ENCODE measurements at regions not wholly inside any gene's neighbourhood (a gene's known extent, or its start where the extent isn't known, plus 50 kb on each side); places are given as distances from the start of the nearest gene placed in this dataset.
A peak's percentile ranks its signal among the peaks of the same experiment; 100 is the strongest.

- no peak for DNase-seq (ENCODE audit: low read depth)
Observed at GRCh38 chr13:109599901-109600657, 186.3 kb downstream of the IRS2 start.

GRCh38 chr13:109595471-109595870 lies 190.9 kb downstream of the IRS2 start:
- peak; percentile 28 for DNase-seq (ENCODE audit: low read depth)

GRCh38 chr13:109593230-109593629 lies 193.2 kb downstream of the IRS2 start:
- no peak for DNase-seq (ENCODE audit: low read depth)

- DNase-seq (ENCODE audit: low read depth), result no peak
Observed at GRCh38 chr13:109592770-109593169, 193.6 kb downstream of the IRS2 start.

GRCh38 chr13:109587689-109588088 lies 198.7 kb downstream of the IRS2 start:
- DNase-seq (ENCODE audit: low read depth), result no peak

- DNase-seq (ENCODE audit: low read depth), result no peak
Observed at GRCh38 chr13:109586509-109587346, 199.7 kb downstream of the IRS2 start.

GRCh38 chr13:109584844-109585361 lies 201.5 kb downstream of the IRS2 start:
- DNase-seq (ENCODE audit: low read depth), result no peak

DNA sequence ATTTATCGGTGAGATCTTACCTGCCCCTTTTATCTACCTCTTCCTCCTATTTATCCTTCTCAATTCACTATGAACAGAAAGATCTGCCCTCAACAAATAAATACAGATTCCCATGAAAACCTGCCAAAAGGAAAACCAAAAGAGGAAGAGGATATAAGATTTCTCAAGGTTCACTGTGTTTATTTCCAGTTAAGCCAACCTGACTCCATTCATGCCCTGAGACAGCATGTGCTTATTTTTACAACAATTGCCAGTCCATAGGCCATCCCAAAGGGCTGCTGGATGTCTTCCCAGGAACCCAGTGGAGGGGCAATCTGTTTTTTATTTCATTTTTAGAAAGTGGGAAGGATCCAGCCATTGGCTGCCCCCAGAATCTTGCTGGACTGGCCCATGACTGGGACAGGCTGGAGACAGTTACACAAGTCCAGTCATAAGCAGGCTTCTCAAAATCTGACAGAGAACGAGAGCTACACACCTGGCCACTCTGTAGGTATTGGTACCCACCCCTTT lies 209.1 kb downstream of the IRS2 start:
- DNase-seq (ENCODE audit: low read depth), result no peak

DNA sequence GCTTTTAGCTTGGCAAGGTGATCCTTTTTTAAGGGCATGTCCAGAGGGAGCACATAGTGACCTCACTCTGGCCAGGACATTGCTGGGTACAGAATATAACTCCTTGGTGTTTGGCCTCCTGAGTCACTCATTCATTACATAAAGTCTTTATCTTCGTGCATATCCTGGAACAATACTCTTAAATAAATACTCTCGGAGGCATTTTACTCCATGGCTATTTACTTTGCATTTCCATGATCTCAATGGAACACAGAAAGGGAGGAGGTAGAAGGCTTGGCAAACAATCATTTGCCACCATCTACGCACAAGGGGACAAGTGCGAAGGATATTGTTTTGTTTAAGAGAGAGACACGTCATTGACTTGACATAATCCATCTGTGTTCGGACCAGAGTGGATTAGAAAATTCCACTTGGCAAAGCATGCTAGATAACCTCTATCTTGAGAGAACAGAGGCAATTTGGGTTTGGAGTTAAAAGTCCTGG lies 210.0 kb downstream of the IRS2 start:
- no peak for DNase-seq (ENCODE audit: low read depth)

DNA sequence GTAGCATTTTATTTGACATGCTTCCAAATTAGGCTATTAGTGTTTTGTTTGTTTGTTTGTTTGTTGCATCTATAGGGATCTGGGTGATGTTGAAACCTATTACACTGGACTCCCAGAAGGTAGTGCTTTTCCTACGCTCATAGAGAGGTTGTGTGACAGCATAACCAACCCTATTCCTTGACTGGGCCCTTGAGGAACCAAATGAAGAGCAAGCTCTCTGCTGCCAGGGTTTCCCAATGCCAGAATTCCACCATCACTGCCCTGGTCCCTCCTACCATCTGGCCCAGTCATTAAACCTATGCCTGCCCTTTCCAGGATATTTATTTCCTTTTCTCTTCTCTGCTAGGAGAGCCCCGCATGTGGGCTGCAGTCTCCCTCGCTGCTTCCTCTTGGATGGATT lies 210.6 kb downstream of the IRS2 start:
- DNase-seq (ENCODE audit: low read depth), result no peak

DNA sequence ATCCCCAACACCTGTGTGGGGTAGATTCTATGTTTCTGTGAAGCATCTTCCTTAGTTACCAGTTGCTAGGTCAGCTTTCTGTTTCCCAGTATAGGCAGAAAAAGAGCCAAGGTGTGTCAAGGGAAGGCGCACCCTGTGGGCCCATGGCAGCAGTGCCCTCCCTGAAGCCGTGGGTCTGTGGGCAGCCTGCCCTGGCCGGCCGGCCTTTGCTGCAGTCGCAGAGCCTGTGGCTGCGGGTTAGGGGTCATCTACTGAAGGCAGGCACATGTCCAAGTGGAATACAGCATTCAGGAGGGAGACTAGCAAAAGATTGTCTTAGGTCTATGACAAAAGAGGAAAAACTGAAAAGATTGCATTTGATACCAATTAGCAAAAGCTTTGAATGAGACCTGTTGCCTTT lies 214.0 kb downstream of the IRS2 start:
- no peak for DNase-seq (ENCODE audit: low read depth)

DNA sequence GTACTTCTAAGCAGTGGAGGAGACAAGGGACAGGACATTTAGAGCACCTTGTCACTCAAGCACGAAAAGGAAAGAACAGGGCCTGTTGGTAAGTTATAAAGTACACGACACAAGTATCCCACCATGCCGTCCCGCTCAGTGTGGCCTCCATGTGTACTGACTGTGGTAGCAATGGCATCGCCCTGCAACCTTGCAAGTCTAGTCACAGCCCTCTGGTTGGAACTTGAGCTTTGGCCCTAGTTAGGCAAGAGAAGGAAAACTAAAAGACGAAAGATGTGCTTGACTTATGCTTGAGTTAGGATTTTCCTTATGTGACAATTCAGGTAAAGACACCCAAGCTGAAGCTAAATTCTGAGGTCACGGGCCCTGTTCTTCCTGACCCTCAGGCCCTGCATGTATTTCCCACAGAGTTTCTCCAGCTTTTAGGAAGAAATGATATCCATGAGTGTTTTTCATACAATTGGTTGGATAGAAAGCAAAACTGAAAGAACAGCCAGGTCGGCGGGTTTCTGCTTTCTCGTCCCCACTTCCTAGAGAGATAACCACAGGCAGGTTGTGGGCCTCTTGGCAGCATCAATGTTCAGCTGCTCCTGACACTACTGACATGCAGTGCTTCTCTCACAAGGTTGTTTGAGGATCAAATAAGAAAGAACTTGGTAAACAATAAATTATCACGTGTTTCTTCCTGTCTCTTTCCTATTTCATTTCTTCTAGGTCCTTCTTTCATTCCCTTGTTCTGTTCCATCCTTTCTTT lies 216.2 kb downstream of the IRS2 start:
- DNase-seq (ENCODE audit: low read depth), result no peak

- DNase-seq (ENCODE audit: low read depth), result no peak
Observed at GRCh38 chr13:109568339-109568818, 218.0 kb downstream of the IRS2 start.

GRCh38 chr13:109567315-109567714 lies 219.1 kb downstream of the IRS2 start:
- no peak for DNase-seq (ENCODE audit: low read depth)

- no peak for DNase-seq (ENCODE audit: low read depth)
Observed at GRCh38 chr13:109565877-109566276, 220.5 kb downstream of the IRS2 start.

GRCh38 chr13:109548374-109548773 lies 238.0 kb downstream of the IRS2 start:
- no peak for DNase-seq (ENCODE audit: low read depth)

- DNase-seq (ENCODE audit: low read depth), result no peak
Observed at GRCh38 chr13:109547942-109548341, 238.4 kb downstream of the IRS2 start.

GRCh38 chr13:109545931-109546330 lies 240.5 kb downstream of the IRS2 start:
- DNase-seq (ENCODE audit: low read depth), result no peak

- DNase-seq (ENCODE audit: low read depth), result no peak
Observed at GRCh38 chr13:109541081-109541480, 245.3 kb downstream of the IRS2 start.

GRCh38 chr13:109537584-109537983 lies 248.8 kb downstream of the IRS2 start:
- no peak for DNase-seq (ENCODE audit: low read depth)

GRCh38 chr13:109533350-109533749 lies 253.0 kb downstream of the IRS2 start:
- no peak for DNase-seq (ENCODE audit: low read depth)

GRCh38 chr13:109529964-109530363 lies 256.4 kb downstream of the IRS2 start:
- no peak for DNase-seq (ENCODE audit: low read depth)

All from fibroblast of the conjunctiva (primary cell).